ENCODE measurements at regions not wholly inside any gene's neighbourhood (a gene's known extent, or its start where the extent isn't known, plus 50 kb on each side); places are given as distances from the start of the nearest gene placed in this dataset.

DNA sequence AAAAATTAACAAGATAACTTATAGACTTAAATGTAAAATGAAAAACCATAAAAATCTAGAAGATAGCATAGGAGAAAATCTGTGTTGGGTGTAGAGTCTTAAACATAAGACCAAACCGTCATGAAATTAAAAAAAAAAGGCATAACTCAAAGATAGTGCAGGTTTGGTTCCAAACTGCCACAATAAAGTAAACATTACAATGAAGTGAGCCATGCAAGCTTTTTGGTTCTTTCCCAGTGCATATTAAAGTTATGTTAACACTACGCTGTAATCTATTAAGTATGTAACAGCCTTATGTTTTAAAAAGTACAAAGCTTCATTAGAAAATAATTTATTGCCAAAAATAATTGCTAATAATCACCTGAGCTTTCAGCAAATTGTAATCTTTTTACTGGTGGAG, 1366.5 kb upstream of the LRRTM3 start:
- DNase-seq (ENCODE audit: low read depth), result no peak
- H3K4me3 ChIP-seq (ENCODE audit: low read depth, low read length), result no peak overlapping the region
- TF ChIP-seq, protein P1, sequence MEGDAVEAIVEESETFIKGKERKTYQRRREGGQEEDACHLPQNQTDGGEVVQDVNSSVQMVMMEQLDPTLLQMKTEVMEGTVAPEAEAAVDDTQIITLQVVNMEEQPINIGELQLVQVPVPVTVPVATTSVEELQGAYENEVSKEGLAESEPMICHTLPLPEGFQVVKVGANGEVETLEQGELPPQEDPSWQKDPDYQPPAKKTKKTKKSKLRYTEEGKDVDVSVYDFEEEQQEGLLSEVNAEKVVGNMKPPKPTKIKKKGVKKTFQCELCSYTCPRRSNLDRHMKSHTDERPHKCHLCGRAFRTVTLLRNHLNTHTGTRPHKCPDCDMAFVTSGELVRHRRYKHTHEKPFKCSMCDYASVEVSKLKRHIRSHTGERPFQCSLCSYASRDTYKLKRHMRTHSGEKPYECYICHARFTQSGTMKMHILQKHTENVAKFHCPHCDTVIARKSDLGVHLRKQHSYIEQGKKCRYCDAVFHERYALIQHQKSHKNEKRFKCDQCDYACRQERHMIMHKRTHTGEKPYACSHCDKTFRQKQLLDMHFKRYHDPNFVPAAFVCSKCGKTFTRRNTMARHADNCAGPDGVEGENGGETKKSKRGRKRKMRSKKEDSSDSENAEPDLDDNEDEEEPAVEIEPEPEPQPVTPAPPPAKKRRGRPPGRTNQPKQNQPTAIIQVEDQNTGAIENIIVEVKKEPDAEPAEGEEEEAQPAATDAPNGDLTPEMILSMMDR (conservative IDR thresholded peaks at IDR 0.05; ENCODE audit: low read depth, low read length), result no peak

DNA sequence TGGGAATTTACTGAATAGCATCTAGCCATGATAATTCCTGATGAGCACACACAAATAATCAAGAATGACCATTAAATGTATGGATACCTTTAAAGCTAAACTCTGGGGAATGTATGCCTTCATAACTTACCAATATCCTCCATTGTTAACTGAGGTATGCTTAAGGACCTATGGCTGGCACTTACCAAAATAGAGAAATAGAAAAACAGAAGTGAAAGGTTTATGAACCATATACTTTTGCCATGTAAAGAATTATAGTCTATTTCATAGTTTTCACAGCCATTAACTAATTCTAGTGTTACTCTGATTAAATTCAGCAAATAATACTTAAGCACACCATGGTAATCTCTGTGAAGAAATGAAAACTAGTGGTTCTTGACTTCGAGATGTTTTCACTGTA, 1360.6 kb upstream of the LRRTM3 start:
- TF ChIP-seq, protein P1 (conservative IDR thresholded peaks at IDR 0.05; ENCODE audit: low read depth, low read length), result no peak

DNA sequence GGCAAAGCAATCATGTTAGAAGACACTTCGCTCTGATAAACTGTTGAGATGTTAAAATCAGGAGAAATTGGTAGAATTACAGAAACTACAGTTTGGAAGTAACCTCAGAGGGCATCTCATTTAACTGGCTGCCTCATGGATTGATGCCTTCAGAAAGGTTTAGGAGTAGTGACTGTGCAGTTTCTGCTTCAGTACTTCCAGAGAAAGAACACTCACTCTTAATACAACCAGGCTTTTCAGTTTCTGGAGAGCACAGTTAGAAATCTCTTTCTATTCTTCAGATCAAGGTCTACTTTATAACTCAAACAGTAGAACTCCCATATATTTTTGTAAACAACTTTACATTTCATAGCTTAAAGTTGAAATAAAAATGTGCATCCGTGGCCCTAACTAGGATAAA, 1358.9 kb upstream of the LRRTM3 start:
- TF ChIP-seq, protein P1 (conservative IDR thresholded peaks at IDR 0.05; ENCODE audit: low read depth, low read length), result no peak
- no peak overlapping the region for H3K4me3 ChIP-seq (ENCODE audit: low read depth, low read length)
- no peak for DNase-seq (ENCODE audit: low read depth)

More for the DNA sequence above, 1360.6 kb upstream of the LRRTM3 start:
- H3K4me3 ChIP-seq (ENCODE audit: low read depth, low read length), result no peak overlapping the region
- DNase-seq (ENCODE audit: low read depth), result no peak

DNA sequence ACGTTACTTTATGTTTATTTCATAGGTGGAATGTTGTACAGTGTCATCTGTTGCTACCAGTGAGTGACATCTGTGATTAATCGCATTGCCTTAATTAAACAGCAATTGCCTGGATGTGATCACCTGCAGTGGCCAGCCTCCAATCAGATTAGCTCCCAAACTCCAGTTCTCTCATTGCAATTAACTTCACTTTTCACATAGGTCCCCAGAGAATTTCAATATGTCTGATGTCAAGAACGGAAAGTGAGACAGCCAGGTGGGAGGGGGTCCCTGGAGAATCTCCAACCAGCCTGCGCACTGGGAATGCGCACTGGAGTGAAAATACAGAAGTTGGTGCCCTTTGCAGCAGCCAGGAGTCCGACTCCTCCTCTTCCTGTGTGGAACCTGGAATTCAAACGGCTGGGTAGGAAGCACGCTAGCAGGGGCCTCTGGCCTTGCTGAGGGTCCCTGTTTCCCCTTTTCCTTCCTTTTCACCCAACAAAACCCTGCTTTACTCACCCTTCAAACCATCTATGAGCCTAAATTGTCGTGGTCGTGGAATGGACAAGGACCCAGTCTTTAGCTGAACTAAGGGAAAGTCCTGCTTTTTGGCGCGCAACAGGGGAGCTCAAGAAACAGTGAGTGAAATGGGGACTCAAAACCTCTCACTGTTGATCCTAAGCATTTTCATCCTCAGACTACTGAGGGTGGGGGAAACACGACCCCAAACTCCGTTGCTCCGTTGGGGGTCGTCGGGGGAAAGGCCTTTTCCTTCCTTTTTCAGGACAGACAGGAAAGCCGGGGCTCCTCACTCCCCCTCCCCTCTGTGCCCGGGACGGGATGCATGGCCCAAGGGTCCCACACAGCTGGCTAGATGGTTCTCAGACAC, 1355.5 kb upstream of the LRRTM3 start:
- DNase-seq (ENCODE audit: low read depth), result no peak
- peak overlapping the region; percentile 79 for H3K4me3 ChIP-seq (ENCODE audit: low read depth, low read length)
- TF ChIP-seq, protein P1 (conservative IDR thresholded peaks at IDR 0.05; ENCODE audit: low read depth, low read length), result no peak

DNA sequence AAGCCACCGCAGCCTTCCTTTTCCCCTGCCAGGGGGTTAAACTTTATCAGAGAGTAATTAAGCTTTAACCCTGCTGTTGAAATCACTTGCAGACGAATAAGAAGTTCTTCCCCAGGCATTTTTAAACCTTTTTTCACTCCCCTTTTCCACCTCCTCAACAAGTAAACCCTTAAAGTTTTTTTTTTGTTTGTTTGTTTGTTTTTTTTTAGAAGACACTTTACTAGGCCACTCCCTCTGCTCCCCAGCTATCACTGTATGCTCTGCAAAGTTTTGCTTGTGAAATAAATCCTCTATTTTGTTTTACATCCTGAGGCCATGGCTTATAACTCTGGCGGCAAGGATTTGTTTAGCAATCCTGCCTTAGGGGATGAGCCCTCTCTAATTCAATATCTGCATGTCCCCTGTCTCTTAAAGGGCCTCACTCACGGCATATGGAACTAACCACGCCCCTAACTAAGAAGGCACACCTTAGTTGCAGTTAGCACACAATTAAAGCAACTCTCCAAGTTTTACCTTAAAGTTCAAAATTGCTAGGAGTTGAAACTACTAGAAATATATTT, 1354.7 kb upstream of the LRRTM3 start:
- no peak for DNase-seq (ENCODE audit: low read depth)
- TF ChIP-seq, protein P1 (conservative IDR thresholded peaks at IDR 0.05; ENCODE audit: low read depth, low read length), result no peak
- H3K4me3 ChIP-seq (ENCODE audit: low read depth, low read length), result peak overlapping the region; percentile 79

DNA sequence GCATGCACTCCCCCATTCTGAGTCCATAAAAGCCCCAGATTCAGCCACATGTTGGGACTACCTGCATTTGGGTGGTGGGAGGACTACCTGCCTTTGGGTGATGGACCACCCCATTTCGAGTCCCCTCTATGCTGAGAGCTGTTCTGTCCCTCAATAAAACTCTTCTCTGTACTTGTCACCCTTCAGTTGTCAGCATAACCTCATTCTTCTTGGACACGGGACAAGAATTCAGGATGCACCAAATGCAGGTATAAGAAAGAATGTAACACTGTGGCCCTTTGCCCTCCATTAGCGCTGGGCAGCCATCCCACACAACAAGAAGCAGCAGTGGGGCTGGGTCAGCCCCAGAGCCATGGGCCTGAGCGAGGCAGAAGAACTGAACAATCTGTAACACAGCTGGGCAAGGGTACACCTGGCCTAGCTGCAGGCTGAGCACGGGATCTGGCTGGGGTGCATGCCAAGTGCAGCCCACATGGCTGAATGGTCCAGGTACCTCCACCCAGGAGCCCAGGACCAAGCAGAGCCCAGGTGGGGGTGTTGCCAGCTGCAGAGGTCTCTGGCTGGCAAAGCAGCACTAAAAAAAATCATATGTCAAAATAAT, 1344.3 kb upstream of the LRRTM3 start:
- no peak overlapping the region for H3K4me3 ChIP-seq (ENCODE audit: low read depth, low read length)
- DNase-seq (ENCODE audit: low read depth), result no peak
- TF ChIP-seq, protein P1 (conservative IDR thresholded peaks at IDR 0.05; ENCODE audit: low read depth, low read length), result no peak

All from epithelial cell of proximal tubule (primary cell).